ENCODE measurements at regions not wholly inside any gene's neighbourhood (a gene's known extent, or its start where the extent isn't known, plus 50 kb on each side); places are given as distances from the start of the nearest gene placed in this dataset.

DNA sequence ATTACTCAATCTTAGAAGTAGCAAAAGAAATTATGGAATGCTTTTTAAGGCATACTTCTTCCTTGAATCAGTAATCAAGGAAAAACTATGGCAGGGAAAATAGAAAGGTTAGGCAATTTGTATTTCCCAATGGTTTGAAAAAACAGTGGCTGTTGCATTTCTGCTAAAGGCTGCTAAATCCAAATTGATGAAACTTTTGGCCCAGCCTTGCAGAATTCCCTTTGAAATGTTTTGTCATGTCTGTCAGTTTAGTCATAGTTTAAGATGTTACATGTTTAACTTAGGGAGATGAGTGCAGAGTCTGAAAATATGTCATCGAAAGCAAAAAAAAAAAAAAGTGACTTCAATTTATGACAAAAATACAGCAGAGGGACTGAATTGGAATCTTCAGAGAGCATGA is 878.9 kb upstream of the WWC1 start:
- TF ChIP-seq ZNF70 (CRISPR knock-in tag; IDR thresholded peaks at IDR 0.05), result no peak
- TF ChIP-seq ISL1 (CRISPR knock-in tag; IDR thresholded peaks at IDR 0.05), result peak; percentile 82
- TF ChIP-seq, protein P1, sequence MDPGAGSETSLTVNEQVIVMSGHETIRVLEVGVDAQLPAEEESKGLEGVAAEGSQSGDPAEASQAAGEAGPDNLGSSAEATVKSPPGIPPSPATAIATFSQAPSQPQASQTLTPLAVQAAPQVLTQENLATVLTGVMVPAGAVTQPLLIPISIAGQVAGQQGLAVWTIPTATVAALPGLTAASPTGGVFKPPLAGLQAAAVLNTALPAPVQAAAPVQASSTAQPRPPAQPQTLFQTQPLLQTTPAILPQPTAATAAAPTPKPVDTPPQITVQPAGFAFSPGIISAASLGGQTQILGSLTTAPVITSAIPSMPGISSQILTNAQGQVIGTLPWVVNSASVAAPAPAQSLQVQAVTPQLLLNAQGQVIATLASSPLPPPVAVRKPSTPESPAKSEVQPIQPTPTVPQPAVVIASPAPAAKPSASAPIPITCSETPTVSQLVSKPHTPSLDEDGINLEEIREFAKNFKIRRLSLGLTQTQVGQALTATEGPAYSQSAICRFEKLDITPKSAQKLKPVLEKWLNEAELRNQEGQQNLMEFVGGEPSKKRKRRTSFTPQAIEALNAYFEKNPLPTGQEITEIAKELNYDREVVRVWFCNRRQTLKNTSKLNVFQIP (CRISPR knock-in tag; IDR thresholded peaks at IDR 0.05; ENCODE audit: borderline replicate concordance, low read depth), result no peak
- ATAC-seq, result no peak

DNA sequence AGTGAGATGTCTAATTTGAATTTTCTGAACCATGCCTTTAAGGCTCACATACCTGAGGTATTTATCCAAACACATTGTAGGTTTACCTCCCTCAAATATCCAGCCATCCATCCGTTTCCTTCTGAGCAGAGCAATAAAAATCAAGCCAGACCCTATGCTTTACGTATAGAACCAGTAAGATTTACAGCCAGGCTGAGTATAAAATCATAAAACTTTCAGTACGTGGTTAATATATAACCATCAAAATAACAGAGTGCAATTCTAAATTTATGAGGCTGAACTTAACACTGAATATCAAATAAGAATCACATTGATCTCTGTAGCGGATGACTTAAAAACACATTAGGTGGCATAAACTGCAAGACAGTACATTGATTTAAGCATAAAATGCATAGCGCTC is 877.9 kb upstream of the WWC1 start:
- ATAC-seq, result no peak
- TF ChIP-seq BACH2 (CRISPR knock-in tag; IDR thresholded peaks at IDR 0.05; ENCODE audit: borderline replicate concordance), result no peak
- no peak for TF ChIP-seq OSR1 (CRISPR knock-in tag; IDR thresholded peaks at IDR 0.05)

DNA sequence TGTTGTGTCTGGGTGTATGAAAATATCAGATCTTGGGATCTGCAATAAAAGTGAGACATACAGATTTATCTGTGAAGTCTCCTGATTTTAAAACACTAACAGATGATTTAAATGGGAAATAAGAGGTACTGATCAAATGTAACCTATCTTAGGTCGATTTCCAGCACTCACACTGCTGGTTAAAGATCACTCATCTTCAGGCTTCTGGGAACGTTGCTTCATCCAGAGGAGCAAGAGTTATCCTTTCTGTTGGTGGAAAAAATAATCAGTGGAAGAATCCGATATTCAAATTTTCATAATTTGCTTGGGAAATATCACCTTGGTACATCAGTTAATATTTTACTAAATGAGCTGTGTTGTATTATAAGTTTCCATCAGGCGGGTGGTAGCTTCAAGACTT is 876.8 kb upstream of the WWC1 start:
- ATAC-seq, result no peak
- TF ChIP-seq ARNTL (CRISPR knock-in tag; IDR thresholded peaks at IDR 0.05; ENCODE audit: borderline replicate concordance, low read depth) (no peak), ZFP30 (CRISPR knock-in tag; IDR thresholded peaks at IDR 0.05) (no peak), TCF4 (CRISPR knock-in tag; IDR thresholded peaks at IDR 0.05; ENCODE audit: borderline replicate concordance) (no peak), CSDC2 (CRISPR knock-in tag; IDR thresholded peaks at IDR 0.05) (no peak), SNAI2 (CRISPR knock-in tag; IDR thresholded peaks at IDR 0.05) (no peak), OSR1 (CRISPR knock-in tag; IDR thresholded peaks at IDR 0.05) (no peak)

- ATAC-seq, result peak; percentile 89
- TF ChIP-seq ZNF70 (CRISPR knock-in tag; IDR thresholded peaks at IDR 0.05) (peak; percentile 86), ISL1 (CRISPR knock-in tag; IDR thresholded peaks at IDR 0.05) (peak; percentile 99), OSR1 (CRISPR knock-in tag; IDR thresholded peaks at IDR 0.05) (no peak), TOX (CRISPR knock-in tag; IDR thresholded peaks at IDR 0.05; ENCODE audit: borderline replicate concordance) (no peak), ZFP30 (CRISPR knock-in tag; IDR thresholded peaks at IDR 0.05) (no peak), ZFP3 (CRISPR knock-in tag; IDR thresholded peaks at IDR 0.05) (peak; percentile 75), GLIS3 (CRISPR knock-in tag; IDR thresholded peaks at IDR 0.05) (peak; percentile 78), CREB5 (CRISPR knock-in tag; IDR thresholded peaks at IDR 0.05; ENCODE audit: low read depth) (peak; percentile 58), SNAI2 (CRISPR knock-in tag; IDR thresholded peaks at IDR 0.05) (peak; percentile 78), ARNTL (CRISPR knock-in tag; IDR thresholded peaks at IDR 0.05; ENCODE audit: borderline replicate concordance, low read depth) (no peak), ZNF565 (CRISPR knock-in tag; conservative IDR thresholded peaks at IDR 0.05; ENCODE audit: low read depth) (no peak), ESRRG (CRISPR knock-in tag; IDR thresholded peaks at IDR 0.05) (peak; percentile 62; the same call in 1 of the 2 replicates), BACH2 (CRISPR knock-in tag; IDR thresholded peaks at IDR 0.05; ENCODE audit: borderline replicate concordance) (no peak), ZC3H10 (CRISPR knock-in tag; IDR thresholded peaks at IDR 0.05) (no peak; the same call in 1 of the 2 replicates), ZNF8 (CRISPR knock-in tag; IDR thresholded peaks at IDR 0.05) (peak; percentile 50; the same call in 1 of the 2 replicates), TCF4 (CRISPR knock-in tag; IDR thresholded peaks at IDR 0.05; ENCODE audit: borderline replicate concordance) (peak; percentile 72; the same call in 1 of the 2 replicates), CSDC2 (CRISPR knock-in tag; IDR thresholded peaks at IDR 0.05) (peak; percentile 24; the same call in 1 of the 2 replicates), PPARA (CRISPR knock-in tag; IDR thresholded peaks at IDR 0.05; ENCODE audit: borderline replicate concordance) (no peak), CSRNP3 (CRISPR knock-in tag; IDR thresholded peaks at IDR 0.05) (peak; percentile 86), RARB (CRISPR knock-in tag; IDR thresholded peaks at IDR 0.05) (no peak)
- TF ChIP-seq, protein P1 (CRISPR knock-in tag; IDR thresholded peaks at IDR 0.05; ENCODE audit: borderline replicate concordance, low read depth), result no peak; the same call in 1 of the 2 replicates
- TF ChIP-seq, protein P2, sequence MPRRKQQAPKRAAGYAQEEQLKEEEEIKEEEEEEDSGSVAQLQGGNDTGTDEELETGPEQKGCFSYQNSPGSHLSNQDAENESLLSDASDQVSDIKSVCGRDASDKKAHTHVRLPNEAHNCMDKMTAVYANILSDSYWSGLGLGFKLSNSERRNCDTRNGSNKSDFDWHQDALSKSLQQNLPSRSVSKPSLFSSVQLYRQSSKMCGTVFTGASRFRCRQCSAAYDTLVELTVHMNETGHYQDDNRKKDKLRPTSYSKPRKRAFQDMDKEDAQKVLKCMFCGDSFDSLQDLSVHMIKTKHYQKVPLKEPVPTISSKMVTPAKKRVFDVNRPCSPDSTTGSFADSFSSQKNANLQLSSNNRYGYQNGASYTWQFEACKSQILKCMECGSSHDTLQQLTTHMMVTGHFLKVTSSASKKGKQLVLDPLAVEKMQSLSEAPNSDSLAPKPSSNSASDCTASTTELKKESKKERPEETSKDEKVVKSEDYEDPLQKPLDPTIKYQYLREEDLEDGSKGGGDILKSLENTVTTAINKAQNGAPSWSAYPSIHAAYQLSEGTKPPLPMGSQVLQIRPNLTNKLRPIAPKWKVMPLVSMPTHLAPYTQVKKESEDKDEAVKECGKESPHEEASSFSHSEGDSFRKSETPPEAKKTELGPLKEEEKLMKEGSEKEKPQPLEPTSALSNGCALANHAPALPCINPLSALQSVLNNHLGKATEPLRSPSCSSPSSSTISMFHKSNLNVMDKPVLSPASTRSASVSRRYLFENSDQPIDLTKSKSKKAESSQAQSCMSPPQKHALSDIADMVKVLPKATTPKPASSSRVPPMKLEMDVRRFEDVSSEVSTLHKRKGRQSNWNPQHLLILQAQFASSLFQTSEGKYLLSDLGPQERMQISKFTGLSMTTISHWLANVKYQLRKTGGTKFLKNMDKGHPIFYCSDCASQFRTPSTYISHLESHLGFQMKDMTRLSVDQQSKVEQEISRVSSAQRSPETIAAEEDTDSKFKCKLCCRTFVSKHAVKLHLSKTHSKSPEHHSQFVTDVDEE (CRISPR knock-in tag; IDR thresholded peaks at IDR 0.05), result peak; percentile 95
- TF ChIP-seq, protein P3, sequence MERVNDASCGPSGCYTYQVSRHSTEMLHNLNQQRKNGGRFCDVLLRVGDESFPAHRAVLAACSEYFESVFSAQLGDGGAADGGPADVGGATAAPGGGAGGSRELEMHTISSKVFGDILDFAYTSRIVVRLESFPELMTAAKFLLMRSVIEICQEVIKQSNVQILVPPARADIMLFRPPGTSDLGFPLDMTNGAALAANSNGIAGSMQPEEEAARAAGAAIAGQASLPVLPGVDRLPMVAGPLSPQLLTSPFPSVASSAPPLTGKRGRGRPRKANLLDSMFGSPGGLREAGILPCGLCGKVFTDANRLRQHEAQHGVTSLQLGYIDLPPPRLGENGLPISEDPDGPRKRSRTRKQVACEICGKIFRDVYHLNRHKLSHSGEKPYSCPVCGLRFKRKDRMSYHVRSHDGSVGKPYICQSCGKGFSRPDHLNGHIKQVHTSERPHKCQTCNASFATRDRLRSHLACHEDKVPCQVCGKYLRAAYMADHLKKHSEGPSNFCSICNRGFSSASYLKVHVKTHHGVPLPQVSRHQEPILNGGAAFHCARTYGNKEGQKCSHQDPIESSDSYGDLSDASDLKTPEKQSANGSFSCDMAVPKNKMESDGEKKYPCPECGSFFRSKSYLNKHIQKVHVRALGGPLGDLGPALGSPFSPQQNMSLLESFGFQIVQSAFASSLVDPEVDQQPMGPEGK (CRISPR knock-in tag; IDR thresholded peaks at IDR 0.05; ENCODE audit: borderline replicate concordance), result peak; percentile 79; the same call in 1 of the 2 replicates
These were observed 875.4 kb upstream of the WWC1 start for GRCh38 chr5:167415779-167416746.

Data from SK-N-SH treated with all-trans-retinoic acid at 6 μM for 48 hours (cell line).